HG03457 (cell line): ENCODE measurements at regions not wholly inside any gene's neighbourhood (a gene's known extent, or its start where the extent isn't known, plus 50 kb on each side); places are given as distances from the start of the nearest gene placed in this dataset.
A peak's percentile ranks its signal among the peaks of the same experiment; 100 is the strongest.

Source experiments
- ATAC-seq: cut with Tn5 transposase; IDR thresholded peaks from one replicate; pipeline ENCODE4 v1.9.1; 2021; ENCODE audit warnings: moderate number of reproducible peaks; ENCODE audit not compliant: unreplicated experiment

GRCh38 chr5:143761663-143762062, 50.3 kb upstream of the HMHB1 start:
- ATAC-seq, result no peak

GRCh38 chr5:143760755-143761154, 51.2 kb upstream of the HMHB1 start:
- ATAC-seq, result no peak

- ATAC-seq, result no peak
These were observed 51.8 kb upstream of the HMHB1 start for GRCh38 chr5:143760131-143760505.

GRCh38 chr5:143759396-143760130, 52.4 kb upstream of the HMHB1 start:
- no peak for ATAC-seq

- peak; percentile 77 for ATAC-seq
These were observed 53.2 kb upstream of the HMHB1 start for GRCh38 chr5:143758750-143759149.

GRCh38 chr5:143758015-143758414, 53.9 kb upstream of the HMHB1 start:
- no peak for ATAC-seq

- no peak for ATAC-seq
These were observed 54.8 kb upstream of the HMHB1 start for GRCh38 chr5:143757116-143757515.

- no peak for ATAC-seq
These were observed 56.0 kb upstream of the HMHB1 start for GRCh38 chr5:143755966-143756365.

GRCh38 chr5:143752165-143752850, 59.7 kb upstream of the HMHB1 start:
- no peak for ATAC-seq

GRCh38 chr5:143751342-143751741, 60.6 kb upstream of the HMHB1 start:
- no peak for ATAC-seq

- no peak for ATAC-seq
These were observed 62.3 kb upstream of the HMHB1 start for GRCh38 chr5:143749581-143750205.

GRCh38 chr5:143748516-143748915, 63.4 kb upstream of the HMHB1 start:
- ATAC-seq, result no peak

- no peak for ATAC-seq
These were observed 69.0 kb upstream of the HMHB1 start for GRCh38 chr5:143742951-143743350.

GRCh38 chr5:143741421-143741820, 70.5 kb upstream of the HMHB1 start:
- ATAC-seq, result no peak

GRCh38 chr5:143740956-143741355, 71.0 kb upstream of the HMHB1 start:
- no peak for ATAC-seq

GRCh38 chr5:143739746-143740145, 72.2 kb upstream of the HMHB1 start:
- no peak for ATAC-seq

GRCh38 chr5:143738417-143739401, 73.3 kb upstream of the HMHB1 start:
- ATAC-seq, result no peak

- ATAC-seq, result no peak
These were observed 74.9 kb upstream of the HMHB1 start for GRCh38 chr5:143737062-143737461.

- no peak for ATAC-seq
These were observed 77.5 kb upstream of the HMHB1 start for GRCh38 chr5:143734456-143734780.

GRCh38 chr5:143733665-143734455, 78.1 kb upstream of the HMHB1 start:
- no peak for ATAC-seq
